ENCODE measurements at regions not wholly inside any gene's neighbourhood (a gene's known extent, or its start where the extent isn't known, plus 50 kb on each side); places are given as distances from the start of the nearest gene placed in this dataset.

GRCh38 chr22:44403602-44404329, 91.0 kb upstream of the SHISAL1 start:
- TF ChIP-seq POLR2AphosphoS5 (IDR thresholded peaks at IDR 0.05; ENCODE audit: low read depth, low read length) (no peak), POU2F2 (IDR thresholded peaks at IDR 0.05; ENCODE audit: low read depth, low read length) (no peak), TAF1 (IDR thresholded peaks at IDR 0.05; ENCODE audit: low read depth, low read length) (no peak), SPI1 (IDR thresholded peaks at IDR 0.05; ENCODE audit: low read depth, low read length) (no peak)
- DNase-seq (ENCODE audit: insufficient read length, low spot score), result no peak
- no peak for FAIRE-seq

- FAIRE-seq, result no peak
Observed at GRCh38 chr22:44403166-44403565, 90.4 kb upstream of the SHISAL1 start.

GRCh38 chr22:44402196-44403111, 89.7 kb upstream of the SHISAL1 start:
- TF ChIP-seq TAF1 (IDR thresholded peaks at IDR 0.05; ENCODE audit: low read depth, low read length) (no peak), POU2F2 (IDR thresholded peaks at IDR 0.05; ENCODE audit: low read depth, low read length) (no peak), SPI1 (IDR thresholded peaks at IDR 0.05; ENCODE audit: low read depth, low read length) (no peak), POLR2AphosphoS5 (IDR thresholded peaks at IDR 0.05; ENCODE audit: low read depth, low read length) (no peak), POLR2A (IDR thresholded peaks at IDR 0.05; ENCODE audit: low read depth, low read length) (no peak), PAX5 (IDR thresholded peaks at IDR 0.05; ENCODE audit: insufficient read depth, low read length, severe bottlenecking) (no peak)
- DNase-seq (ENCODE audit: insufficient read length, low spot score), result no peak
- FAIRE-seq, result no peak

More at GRCh38 chr22:44403166-44403565, 90.4 kb upstream of the SHISAL1 start:
- no peak for DNase-seq (ENCODE audit: insufficient read length, low spot score)
- TF ChIP-seq POLR2AphosphoS5 (IDR thresholded peaks at IDR 0.05; ENCODE audit: low read depth, low read length) (no peak), PAX5 (IDR thresholded peaks at IDR 0.05; ENCODE audit: insufficient read depth, low read length, severe bottlenecking) (no peak), POU2F2 (IDR thresholded peaks at IDR 0.05; ENCODE audit: low read depth, low read length) (no peak), POLR2A (IDR thresholded peaks at IDR 0.05; ENCODE audit: low read depth, low read length) (no peak), SPI1 (IDR thresholded peaks at IDR 0.05; ENCODE audit: low read depth, low read length) (no peak), TAF1 (IDR thresholded peaks at IDR 0.05; ENCODE audit: low read depth, low read length) (no peak)

- FAIRE-seq (no peak), DNase-seq (ENCODE audit: insufficient read length, low spot score) (no peak)
- TF ChIP-seq SPI1 (IDR thresholded peaks at IDR 0.05; ENCODE audit: low read depth, low read length) (no peak), PAX5 (IDR thresholded peaks at IDR 0.05; ENCODE audit: insufficient read depth, low read length, severe bottlenecking) (no peak), POU2F2 (IDR thresholded peaks at IDR 0.05; ENCODE audit: low read depth, low read length) (no peak), POLR2A (IDR thresholded peaks at IDR 0.05; ENCODE audit: low read depth, low read length) (no peak), TAF1 (IDR thresholded peaks at IDR 0.05; ENCODE audit: low read depth, low read length) (no peak), POLR2AphosphoS5 (IDR thresholded peaks at IDR 0.05; ENCODE audit: low read depth, low read length) (no peak)
Observed at GRCh38 chr22:44401783-44402110, 89.0 kb upstream of the SHISAL1 start.

GRCh38 chr22:44400763-44401060, 88.0 kb upstream of the SHISAL1 start:
- FAIRE-seq (no peak), DNase-seq (ENCODE audit: insufficient read length, low spot score) (no peak)
- no peak for TF ChIP-seq POLR2AphosphoS5 (IDR thresholded peaks at IDR 0.05; ENCODE audit: low read depth, low read length)
- TF ChIP-seq POU2F2 (IDR thresholded peaks at IDR 0.05; ENCODE audit: low read depth, low read length), result no peak
- TF ChIP-seq POLR2A (IDR thresholded peaks at IDR 0.05; ENCODE audit: low read depth, low read length), result no peak
- TF ChIP-seq TAF1 (IDR thresholded peaks at IDR 0.05; ENCODE audit: low read depth, low read length), result no peak
- TF ChIP-seq SPI1 (IDR thresholded peaks at IDR 0.05; ENCODE audit: low read depth, low read length), result no peak
- TF ChIP-seq PAX5 (IDR thresholded peaks at IDR 0.05; ENCODE audit: insufficient read depth, low read length, severe bottlenecking), result no peak

GRCh38 chr22:44399906-44400762, 87.4 kb upstream of the SHISAL1 start:
- TF ChIP-seq PAX5 (IDR thresholded peaks at IDR 0.05; ENCODE audit: insufficient read depth, low read length, severe bottlenecking), result no peak
- no peak for TF ChIP-seq POLR2AphosphoS5 (IDR thresholded peaks at IDR 0.05; ENCODE audit: low read depth, low read length)
- no peak for TF ChIP-seq POU2F2 (IDR thresholded peaks at IDR 0.05; ENCODE audit: low read depth, low read length)
- TF ChIP-seq SPI1 (IDR thresholded peaks at IDR 0.05; ENCODE audit: low read depth, low read length), result no peak
- no peak for TF ChIP-seq POLR2A (IDR thresholded peaks at IDR 0.05; ENCODE audit: low read depth, low read length)
- TF ChIP-seq TAF1 (IDR thresholded peaks at IDR 0.05; ENCODE audit: low read depth, low read length), result no peak
- no peak for FAIRE-seq
- DNase-seq (ENCODE audit: insufficient read length, low spot score), result no peak

- TF ChIP-seq SPI1 (IDR thresholded peaks at IDR 0.05; ENCODE audit: low read depth, low read length) (peak; percentile 7; the same call in 1 of the 2 replicates), POLR2AphosphoS5 (IDR thresholded peaks at IDR 0.05; ENCODE audit: low read depth, low read length) (no peak)
- no peak for FAIRE-seq
- no peak for DNase-seq (ENCODE audit: insufficient read length, low spot score)
Observed at GRCh38 chr22:44398856-44399837, 86.4 kb upstream of the SHISAL1 start.
